NCI-H460 (cell line): ENCODE measurements at regions not wholly inside any gene's neighbourhood (a gene's known extent, or its start where the extent isn't known, plus 50 kb on each side); places are given as distances from the start of the nearest gene placed in this dataset.

Source experiments
- DNase-seq: peaks from one replicate; pipeline ENCODE4 v3.0.0-alpha.2; 2016; ENCODE audit warnings: low read depth; ENCODE audit errors: extremely low read depth

- DNase-seq = no peak
These were observed 207.6 kb downstream of the CETN3 start for GRCh38 chr5:90201923-90202322.

DNA sequence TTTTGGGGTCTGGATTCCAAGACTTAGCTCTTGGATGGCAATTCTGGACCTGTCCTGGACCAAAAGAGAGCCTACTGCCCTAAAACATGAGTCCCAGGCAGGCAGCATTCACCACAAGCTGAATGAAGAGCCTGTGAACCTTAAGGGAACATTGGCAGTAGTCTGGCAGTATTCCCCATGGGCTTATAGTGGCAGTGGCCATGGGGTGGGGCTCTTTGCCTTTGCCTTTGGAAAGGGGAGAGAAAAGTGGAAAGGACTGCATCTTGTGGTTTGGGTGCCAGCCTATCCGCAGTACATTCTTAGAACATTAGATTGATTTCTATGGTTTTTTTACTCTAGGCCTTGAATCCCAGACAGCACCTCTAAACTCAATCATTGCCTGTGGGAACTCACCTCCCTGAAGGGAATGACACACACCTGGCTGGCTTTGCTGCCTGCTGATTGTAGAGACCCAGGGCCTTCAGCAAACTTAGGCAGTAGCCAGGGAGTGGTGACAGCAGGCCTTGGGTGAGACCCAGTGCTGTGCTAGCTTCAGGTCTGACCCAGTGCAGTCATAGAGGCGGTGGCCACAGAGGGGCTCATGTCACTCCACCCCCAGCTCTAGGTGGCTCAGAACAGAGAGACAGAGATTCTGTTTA is 216.3 kb downstream of the CETN3 start:
- no peak for DNase-seq

- no peak for DNase-seq
These were observed 218.1 kb downstream of the CETN3 start for GRCh38 chr5:90191352-90192045.

DNA sequence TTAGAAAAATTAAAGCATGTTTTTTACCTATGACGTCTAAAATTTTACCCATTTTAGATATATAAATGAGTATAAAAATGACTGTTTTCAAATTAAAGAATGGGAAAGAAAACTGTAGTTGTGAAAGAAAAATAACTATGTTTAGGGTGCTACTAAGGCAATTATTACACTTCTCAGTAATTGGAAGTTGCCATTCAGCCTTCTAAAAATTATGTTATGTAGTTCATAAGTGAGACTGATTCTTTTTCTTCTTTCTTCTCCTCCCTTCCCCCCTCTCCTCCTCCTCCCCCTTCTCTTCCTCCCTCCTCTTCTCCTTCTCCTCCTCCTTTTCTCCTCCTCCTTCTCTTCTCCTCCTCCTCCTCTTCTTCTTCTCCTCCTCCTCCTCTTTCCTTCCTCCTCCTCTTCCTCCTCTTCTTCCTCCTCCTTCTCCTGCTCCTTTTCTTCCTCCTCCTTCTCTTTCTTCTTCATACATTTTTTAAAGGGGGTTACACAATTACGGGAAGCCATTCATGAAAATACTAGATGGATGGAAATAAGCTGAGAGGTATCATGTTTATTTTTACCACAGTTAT is 223.6 kb downstream of the CETN3 start:
- DNase-seq = no peak

GRCh38 chr5:90184764-90185163 is 224.8 kb downstream of the CETN3 start:
- DNase-seq = peak; percentile 16

DNA sequence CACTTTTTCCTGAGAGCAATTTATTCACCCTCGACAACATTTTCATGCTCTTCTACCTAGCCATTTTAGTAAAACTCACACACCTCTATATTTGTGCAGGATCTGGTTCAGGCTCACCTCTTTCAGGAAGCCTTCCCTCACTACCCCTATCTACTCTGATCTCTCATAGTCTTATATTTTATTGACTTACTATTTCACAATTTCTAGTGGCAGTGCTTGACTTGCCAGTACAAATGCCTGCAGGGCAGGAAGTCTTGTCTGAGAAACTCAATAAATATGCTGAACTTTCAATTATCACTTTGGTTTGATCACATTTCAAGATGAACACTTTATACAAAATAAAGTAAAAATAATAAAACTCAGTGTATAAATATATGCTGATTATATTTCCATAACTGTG is 226.8 kb downstream of the CETN3 start:
- DNase-seq = no peak

- DNase-seq = no peak
These were observed 235.3 kb downstream of the CETN3 start for GRCh38 chr5:90174236-90174635.

GRCh38 chr5:90173299-90174030 is 236.1 kb downstream of the CETN3 start:
- no peak for DNase-seq

GRCh38 chr5:90171466-90171865 is 238.1 kb downstream of the CETN3 start:
- DNase-seq = no peak

- DNase-seq = no peak
These were observed 239.3 kb downstream of the CETN3 start for GRCh38 chr5:90170261-90170660.

- DNase-seq = no peak
These were observed 240.5 kb downstream of the CETN3 start for GRCh38 chr5:90169078-90169477.

DNA sequence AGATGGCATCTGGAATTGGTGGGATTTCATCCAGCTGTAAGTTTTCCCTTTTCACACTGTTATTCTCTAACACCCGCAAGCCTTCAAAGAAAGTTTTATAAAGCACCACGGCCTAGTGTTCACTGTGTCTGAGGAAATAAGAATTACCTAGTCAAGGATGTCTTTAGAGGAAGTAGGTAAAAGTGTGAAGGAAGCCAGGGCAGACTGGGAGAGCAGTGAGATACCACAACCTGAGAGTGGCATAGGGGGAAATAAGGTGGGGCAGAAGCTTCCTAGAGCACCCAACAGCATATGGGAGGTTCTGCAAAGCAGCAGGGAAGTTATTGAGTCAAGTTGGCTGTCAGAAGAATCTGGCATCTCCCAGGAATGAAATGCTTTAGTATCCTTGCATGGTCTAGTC is 241.2 kb downstream of the CETN3 start:
- DNase-seq = no peak

DNA sequence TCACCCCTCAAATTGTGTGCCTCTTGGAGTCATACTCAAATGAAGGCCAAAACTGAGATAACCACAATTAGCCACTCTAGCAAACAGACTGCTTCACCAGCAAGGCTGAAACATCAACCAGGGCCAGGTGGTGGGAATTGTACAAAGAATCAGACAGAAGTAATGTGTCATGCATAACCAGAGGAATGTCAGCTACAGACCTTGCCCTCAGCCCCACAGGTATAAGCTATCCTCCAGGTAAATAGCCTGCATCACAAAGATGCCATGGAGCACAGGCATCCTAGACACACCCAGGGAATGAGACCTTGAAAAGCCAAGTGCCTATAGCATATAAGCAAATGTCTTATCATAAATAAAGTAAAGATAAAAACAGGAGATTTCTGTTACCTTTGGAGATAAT is 242.7 kb downstream of the CETN3 start:
- DNase-seq = no peak

- DNase-seq = no peak
These were observed 247.2 kb downstream of the CETN3 start for GRCh38 chr5:90162324-90162723.

DNA sequence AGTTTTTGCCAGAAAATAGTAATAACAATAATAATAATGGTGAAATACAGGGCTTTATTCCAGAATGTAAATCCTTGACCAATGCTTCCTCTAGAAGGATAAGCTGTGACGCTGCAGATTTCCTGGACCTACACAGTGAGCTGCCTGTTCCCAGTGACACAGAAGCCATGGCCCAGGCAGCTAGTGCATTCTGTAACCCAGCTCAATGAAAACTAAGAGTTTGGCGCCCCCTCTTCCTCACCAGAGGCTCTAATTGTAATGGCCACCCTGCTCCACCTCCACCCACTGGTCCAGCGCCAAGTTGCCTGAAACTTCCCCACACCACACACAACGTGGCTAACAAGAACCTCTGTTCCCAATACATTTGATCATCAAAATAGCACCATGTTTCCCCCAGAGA is 248.1 kb downstream of the CETN3 start:
- DNase-seq = peak; percentile 22

DNA sequence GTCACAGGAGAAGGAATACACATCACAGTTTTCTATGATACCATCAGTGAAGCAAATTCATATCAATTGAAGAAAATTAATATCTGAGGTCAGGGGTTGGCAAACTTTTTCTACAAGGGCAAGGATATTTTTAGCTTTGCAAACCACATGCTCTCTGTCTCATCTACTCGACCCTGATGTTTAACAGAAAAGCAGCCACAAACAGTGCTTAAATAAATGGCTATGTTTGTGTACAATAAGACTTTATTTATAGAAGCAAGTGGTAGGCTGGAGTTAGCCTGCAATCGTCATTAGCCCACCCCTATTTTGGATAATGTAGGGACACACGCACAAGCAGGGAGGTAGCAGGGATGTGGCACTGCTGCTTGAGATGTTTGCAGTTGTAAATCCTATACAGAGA is 251.4 kb downstream of the CETN3 start:
- no peak for DNase-seq

DNA sequence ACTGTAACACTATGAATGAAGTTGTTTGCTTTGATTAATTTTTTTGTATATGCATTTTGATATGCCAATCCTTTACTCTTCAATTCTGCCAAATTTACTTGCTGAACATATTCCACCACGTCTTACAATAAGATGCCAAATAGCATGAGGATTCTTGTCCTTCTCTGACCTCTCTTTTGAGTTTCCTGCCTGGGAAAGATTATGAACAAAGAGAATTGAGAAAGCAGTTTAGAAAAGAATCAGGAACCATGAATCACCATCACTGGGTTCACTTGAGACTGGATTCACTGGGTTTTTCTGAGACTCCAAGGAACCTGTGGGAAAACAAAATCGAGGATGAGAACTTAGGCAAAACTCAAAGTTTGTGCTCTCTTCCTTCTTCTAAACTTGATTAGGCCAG is 256.5 kb downstream of the CETN3 start:
- DNase-seq = no peak

DNA sequence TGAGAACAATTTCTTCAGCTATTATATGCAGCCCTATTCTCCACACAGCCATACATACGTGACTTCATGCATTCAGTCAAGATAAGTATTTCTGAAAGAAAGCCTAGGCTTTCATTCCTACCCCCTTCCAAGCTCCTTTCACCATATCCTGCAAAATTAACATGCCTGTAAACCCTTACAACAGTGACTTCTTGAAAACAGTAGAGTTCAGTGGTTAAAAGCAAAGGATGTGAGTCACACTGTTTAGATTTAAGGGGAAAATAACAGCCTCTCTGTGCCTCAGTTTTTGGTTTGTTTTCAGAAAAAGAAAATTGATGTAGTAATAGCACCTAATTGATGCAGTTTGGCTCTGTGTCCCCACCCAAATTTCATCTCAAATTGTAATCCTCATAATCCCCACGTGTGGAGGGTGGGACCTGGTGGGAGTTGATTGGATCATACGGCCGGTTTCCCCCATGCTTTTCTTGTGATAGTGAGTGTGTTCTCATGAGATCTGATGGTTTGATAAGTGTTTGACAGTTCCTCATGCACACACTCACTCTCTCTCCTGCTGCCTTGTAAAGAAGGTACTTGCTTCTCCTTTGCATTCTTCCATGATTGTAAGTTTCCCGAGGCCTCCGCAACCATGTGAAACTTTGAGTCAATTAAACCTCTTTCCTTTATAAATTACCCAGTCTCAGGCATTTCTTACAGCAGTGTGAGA is 264.8 kb downstream of the CETN3 start:
- DNase-seq = no peak

GRCh38 chr5:90142541-90142940 is 267.0 kb downstream of the CETN3 start:
- no peak for DNase-seq

DNA sequence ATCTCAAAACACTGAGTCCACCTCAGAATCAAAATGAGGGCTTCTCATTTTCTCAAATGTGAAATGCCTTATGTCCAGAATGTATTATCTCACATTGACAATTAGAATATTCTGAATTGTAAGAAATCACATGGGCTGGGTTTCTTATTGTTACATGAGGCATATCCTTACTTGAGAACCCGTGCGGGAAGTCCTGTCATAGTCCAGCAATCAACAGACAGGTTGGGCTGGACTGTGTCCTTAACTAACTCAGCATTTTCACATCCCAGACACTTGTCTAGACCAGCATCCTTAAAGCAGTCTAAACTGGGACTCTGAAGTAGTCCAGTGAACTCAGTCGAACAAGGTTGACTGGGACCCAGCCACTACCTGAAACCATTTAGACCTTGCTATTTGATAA is 267.6 kb downstream of the CETN3 start:
- DNase-seq = no peak

GRCh38 chr5:90136952-90137528 is 272.5 kb downstream of the CETN3 start:
- no peak for DNase-seq
